ENCODE measurements at regions not wholly inside any gene's neighbourhood (a gene's known extent, or its start where the extent isn't known, plus 50 kb on each side); places are given as distances from the start of the nearest gene placed in this dataset.
A peak's percentile ranks its signal among the peaks of the same experiment; 100 is the strongest.
"Not testable (repeated sequence)": the region's sequence is repeated elsewhere in the genome, so short reads cannot be mapped to it uniquely, and the experiment has no call there.

DNA sequence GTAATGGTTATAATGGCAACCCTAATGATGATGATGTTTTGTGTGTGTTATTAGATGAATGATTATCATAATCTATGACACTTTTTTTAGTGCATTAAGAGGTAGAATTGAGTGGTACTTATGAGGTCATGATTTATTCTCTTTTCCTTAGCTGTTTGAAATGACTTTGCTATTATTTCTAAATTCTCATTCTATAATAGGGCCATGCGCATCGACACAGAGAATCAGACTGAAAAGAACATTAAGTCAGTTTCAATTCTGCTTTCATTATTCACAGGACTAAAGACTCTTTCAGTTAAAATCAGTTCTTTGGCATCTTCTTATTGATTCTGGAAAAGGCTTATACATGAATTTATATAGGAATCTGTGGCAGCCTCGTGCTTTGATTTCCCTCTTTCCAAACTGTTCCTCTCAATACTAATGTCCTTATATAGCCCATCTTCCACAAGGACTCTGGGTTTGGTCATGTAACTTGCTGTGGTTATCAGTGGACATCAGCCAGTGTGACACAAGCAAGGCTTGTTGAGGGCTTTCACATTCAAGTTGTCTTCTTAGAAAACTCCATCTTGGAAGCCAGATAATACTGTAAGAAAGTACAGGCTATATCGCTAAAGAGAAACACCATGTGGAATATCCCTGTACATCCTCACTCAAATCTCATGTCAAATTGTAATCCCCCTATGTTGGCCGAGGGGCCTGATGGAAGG is 140.3 kb upstream of the CHD1 start:
- no peak for DNase-seq (ENCODE audit: low read depth, low spot score)

GRCh38 chr5:99063737-99064136 is 134.9 kb upstream of the CHD1 start:
- DNase-seq (ENCODE audit: low read depth, low spot score), result no peak

- no peak for DNase-seq (ENCODE audit: low read depth, low spot score)
These were observed 132.9 kb upstream of the CHD1 start for GRCh38 chr5:99061711-99062110.

- DNase-seq (ENCODE audit: low read depth, low spot score), result no peak
These were observed 132.5 kb upstream of the CHD1 start for GRCh38 chr5:99061299-99061698.

GRCh38 chr5:99060306-99061261 is 131.8 kb upstream of the CHD1 start:
- peak; percentile 68 for DNase-seq (ENCODE audit: low read depth, low spot score)

GRCh38 chr5:99059685-99060084 is 130.9 kb upstream of the CHD1 start:
- DNase-seq (ENCODE audit: low read depth, low spot score), result no peak

- no peak for DNase-seq (ENCODE audit: low read depth, low spot score)
These were observed 129.7 kb upstream of the CHD1 start for GRCh38 chr5:99058466-99058865.

DNA sequence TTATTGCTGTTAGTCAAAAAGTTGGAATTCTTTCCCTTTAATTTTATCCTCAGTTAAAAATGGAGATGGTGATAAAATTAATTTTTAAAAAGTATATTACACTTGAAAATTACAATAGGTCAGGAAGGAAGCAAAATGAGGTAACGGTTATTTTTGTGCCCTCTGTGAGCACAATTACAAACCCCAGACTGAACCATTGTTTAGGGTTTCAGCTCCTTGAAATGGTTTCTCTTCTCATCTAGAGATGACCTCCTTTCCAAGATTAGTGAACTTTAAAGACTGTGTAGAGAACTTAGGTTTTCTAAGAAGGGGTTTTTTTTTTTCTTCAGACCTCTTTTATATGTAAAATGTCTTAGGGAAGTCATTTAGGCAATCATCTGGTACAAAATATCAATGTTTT is 126.2 kb upstream of the CHD1 start:
- no peak for DNase-seq (ENCODE audit: low read depth, low spot score)

GRCh38 chr5:99045871-99046270 is 117.1 kb upstream of the CHD1 start:
- no peak for DNase-seq (ENCODE audit: low read depth, low spot score)

DNA sequence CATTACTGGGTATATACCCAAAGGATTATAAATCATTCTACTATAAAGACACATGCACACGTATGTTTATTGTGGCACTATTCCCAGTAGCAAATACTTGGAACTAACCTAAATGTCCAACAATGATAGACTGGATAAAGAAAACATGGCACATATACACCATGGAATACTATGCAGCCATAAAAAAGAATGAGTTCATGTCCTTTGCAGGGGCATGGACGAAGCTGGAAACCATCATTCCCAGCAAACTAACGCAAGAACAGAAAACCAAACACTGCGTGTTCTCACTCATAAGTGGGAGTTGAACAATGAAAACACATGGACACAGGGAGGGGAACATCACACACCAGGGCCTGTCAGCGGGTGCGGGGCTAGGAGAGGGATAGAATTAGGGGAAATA is 114.5 kb upstream of the CHD1 start:
- DNase-seq (ENCODE audit: low read depth, low spot score), result not testable (repeated sequence)

GRCh38 chr5:99037668-99038067 is 108.9 kb upstream of the CHD1 start:
- no peak for DNase-seq (ENCODE audit: low read depth, low spot score)

- DNase-seq (ENCODE audit: low read depth, low spot score), result no peak
These were observed 107.1 kb upstream of the CHD1 start for GRCh38 chr5:99035942-99036341.

- DNase-seq (ENCODE audit: low read depth, low spot score), result no peak
These were observed 105.5 kb upstream of the CHD1 start for GRCh38 chr5:99034336-99034735.

DNA sequence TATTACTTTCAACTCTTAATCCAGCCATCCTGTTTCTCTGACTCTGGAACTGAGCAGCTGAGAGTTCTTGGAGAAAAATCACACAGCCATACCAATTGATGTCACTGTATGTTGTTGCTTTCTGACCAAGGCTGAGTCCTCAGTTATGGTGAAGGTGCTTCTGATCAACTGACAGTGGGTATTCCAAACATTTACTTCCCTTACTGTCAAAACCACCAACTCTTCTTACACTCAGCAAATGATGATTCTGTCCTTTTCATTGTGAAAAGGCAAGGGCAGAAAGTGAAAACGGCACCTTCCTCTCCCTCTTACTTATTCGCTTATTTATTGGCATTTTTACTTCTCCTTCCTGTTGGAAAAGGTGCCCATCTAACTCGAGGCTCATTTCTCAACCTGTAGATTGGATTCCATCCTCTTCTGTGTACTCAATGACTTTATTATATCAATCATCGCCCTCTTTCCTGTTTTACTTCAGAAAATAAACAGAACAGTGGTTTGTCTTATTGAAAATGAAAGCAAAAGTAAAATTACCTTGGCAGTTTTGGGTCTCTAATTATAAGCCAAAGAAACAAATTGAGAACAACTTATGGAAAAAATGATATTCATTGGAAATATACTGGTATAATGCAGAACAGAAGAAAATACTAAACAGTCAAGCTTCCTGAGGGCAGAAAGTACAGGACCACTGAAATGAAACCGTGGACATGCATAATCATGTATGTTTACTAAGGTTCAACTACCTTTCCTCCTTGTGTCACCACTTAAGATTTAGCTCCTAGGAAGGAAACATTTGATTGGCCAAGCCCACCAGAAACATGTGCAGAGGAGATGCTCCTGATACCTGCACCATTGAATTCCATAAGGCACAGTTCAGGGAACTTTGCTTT is 104.5 kb upstream of the CHD1 start:
- no peak for DNase-seq (ENCODE audit: low read depth, low spot score)

DNA sequence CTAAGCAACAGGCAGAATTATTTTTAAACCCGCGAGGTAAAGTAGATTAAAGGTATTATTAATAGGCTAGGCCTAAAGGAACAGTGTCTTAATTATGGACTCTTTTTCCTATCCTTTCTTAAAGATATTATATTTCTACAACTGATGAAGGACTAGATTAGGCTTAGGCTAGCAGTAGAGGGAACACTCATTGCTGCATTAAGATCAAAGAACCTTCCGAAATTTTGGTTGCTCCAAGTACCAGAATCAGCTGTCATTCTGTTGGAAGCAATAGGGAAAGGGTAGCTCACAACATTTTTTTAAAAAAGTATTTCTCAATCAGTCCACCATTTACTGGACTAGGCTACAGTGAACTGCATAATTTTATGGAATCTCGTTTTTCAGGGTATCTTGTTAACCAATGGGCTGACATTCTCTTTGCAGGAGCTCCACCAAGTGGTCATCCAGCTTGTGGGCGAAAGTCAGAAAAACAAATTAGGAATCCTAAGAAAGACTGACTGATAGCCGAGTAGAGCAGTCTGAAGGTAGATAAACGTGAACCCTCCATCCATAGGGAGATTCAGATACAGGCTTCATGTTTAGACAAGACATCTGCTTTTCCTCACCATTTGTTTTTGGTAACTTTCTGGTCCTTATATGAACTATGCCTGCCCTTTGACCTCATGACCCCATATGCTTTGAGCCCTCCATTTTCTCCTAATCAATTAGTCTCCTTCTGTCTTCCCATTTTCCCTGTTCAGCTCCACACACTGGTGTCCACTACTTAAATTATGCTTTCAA is 103.6 kb upstream of the CHD1 start:
- no peak for DNase-seq (ENCODE audit: low read depth, low spot score)

GRCh38 chr5:99030906-99031440 is 102.2 kb upstream of the CHD1 start:
- DNase-seq (ENCODE audit: low read depth, low spot score), result no peak

- DNase-seq (ENCODE audit: low read depth, low spot score), result no peak
These were observed 100.4 kb upstream of the CHD1 start for GRCh38 chr5:99029172-99029571.

DNA sequence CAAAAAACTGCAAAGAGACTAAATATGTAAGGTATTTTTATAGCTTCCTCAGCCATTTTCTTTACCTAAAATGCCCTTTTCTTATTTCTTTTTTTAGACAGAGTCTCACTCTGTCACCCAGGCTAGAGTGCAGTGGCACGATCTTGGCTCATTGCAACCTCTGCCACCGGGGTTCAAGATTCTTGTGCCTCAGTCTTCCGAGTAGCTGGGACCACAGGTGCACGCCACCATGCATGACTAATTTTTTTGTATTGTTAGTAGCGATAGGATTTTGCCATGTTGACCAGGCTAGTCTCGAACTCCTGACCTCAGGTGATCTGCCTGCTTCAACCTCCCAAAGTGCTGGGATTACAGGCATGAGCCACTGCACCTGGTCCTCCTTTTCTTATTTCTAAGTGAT is 99.4 kb upstream of the CHD1 start:
- DNase-seq (ENCODE audit: low read depth, low spot score), result not testable (repeated sequence)

- no peak for DNase-seq (ENCODE audit: low read depth, low spot score)
These were observed 96.7 kb upstream of the CHD1 start for GRCh38 chr5:99025298-99026045.

GRCh38 chr5:99023330-99023729 is 94.5 kb upstream of the CHD1 start:
- no peak for DNase-seq (ENCODE audit: low read depth, low spot score)

All from activated naive CD8-positive, alpha-beta T cell treated with anti-CD3 and anti-CD28 coated beads, Interleukin-2, amount 50 U/mL, for 16 hours (primary cell).